HS-27A (cell line): ENCODE measurements at regions not wholly inside any gene's neighbourhood (a gene's known extent, or its start where the extent isn't known, plus 50 kb on each side); places are given as distances from the start of the nearest gene placed in this dataset.

Experiments
- DNase-seq: peaks from one replicate; pipeline ENCODE4 v3.0.0-alpha.2; 2012; ENCODE audit warnings: low read depth, missing footprints

GRCh38 chr19:28218728-28219127 lies 994.2 kb downstream of the UQCRFS1 start:
- DNase-seq = no peak

- no peak for DNase-seq
These were observed 995.9 kb downstream of the UQCRFS1 start for GRCh38 chr19:28217022-28217421.

GRCh38 chr19:28213470-28214082 lies 999.4 kb downstream of the UQCRFS1 start:
- no peak for DNase-seq

- no peak for DNase-seq
These were observed 1002.1 kb downstream of the UQCRFS1 start for GRCh38 chr19:28210886-28211285.

GRCh38 chr19:28208745-28209144 lies 1004.2 kb downstream of the UQCRFS1 start:
- DNase-seq = no peak

- no peak for DNase-seq
These were observed 1005.7 kb downstream of the UQCRFS1 start for GRCh38 chr19:28207244-28207643.

- no peak for DNase-seq
These were observed 1011.4 kb downstream of the UQCRFS1 start for GRCh38 chr19:28201462-28201943.

GRCh38 chr19:28199323-28199722 lies 1013.6 kb downstream of the UQCRFS1 start:
- no peak for DNase-seq

- DNase-seq = no peak
These were observed 1016.0 kb downstream of the UQCRFS1 start for GRCh38 chr19:28196961-28197360.

- no peak for DNase-seq
These were observed 1016.9 kb downstream of the UQCRFS1 start for GRCh38 chr19:28196101-28196500.

- no peak for DNase-seq
These were observed 1027.3 kb downstream of the UQCRFS1 start for GRCh38 chr19:28185646-28186045.

GRCh38 chr19:28184997-28185396 lies 1028.0 kb downstream of the UQCRFS1 start:
- DNase-seq = no peak

- no peak for DNase-seq
These were observed 1036.8 kb downstream of the UQCRFS1 start for GRCh38 chr19:28176193-28176592.

GRCh38 chr19:28171983-28172382 lies 1041.0 kb downstream of the UQCRFS1 start:
- no peak for DNase-seq

GRCh38 chr19:28170066-28170465 lies 1042.9 kb downstream of the UQCRFS1 start:
- DNase-seq = no peak

GRCh38 chr19:28169168-28169887 lies 1043.6 kb downstream of the UQCRFS1 start:
- no peak for DNase-seq

GRCh38 chr19:28168557-28168956 lies 1044.4 kb downstream of the UQCRFS1 start:
- no peak for DNase-seq

GRCh38 chr19:28166025-28166424 lies 1046.9 kb downstream of the UQCRFS1 start:
- no peak for DNase-seq

GRCh38 chr19:28164214-28164613 lies 1048.7 kb downstream of the UQCRFS1 start:
- no peak for DNase-seq

- no peak for DNase-seq
These were observed 1053.9 kb downstream of the UQCRFS1 start for GRCh38 chr19:28159065-28159464.

GRCh38 chr19:28155265-28155664 lies 1057.7 kb downstream of the UQCRFS1 start:
- DNase-seq = no peak

- DNase-seq = no peak
These were observed 1058.9 kb downstream of the UQCRFS1 start for GRCh38 chr19:28154077-28154476.

GRCh38 chr19:28153123-28153522 lies 1059.8 kb downstream of the UQCRFS1 start:
- DNase-seq = no peak

GRCh38 chr19:28152195-28152594 lies 1060.8 kb downstream of the UQCRFS1 start:
- no peak for DNase-seq
